A673 (cell line): ENCODE measurements at regions not wholly inside any gene's neighbourhood (a gene's known extent, or its start where the extent isn't known, plus 50 kb on each side); places are given as distances from the start of the nearest gene placed in this dataset.

Source experiments
- BruUV-seq: library from RNA; stranded (reverse); fragments of 400-500 nt; replicated peaks from 2 replicates; lab custom pipeline; 2021; lab: Mats Ljungman, UMichigan
- CTCF ChIA-PET: fragments of 300-600 bp; sonication (Branson Sonifier 250); formaldehyde crosslinking; loops from one replicate; lab custom pipeline; 2022; ENCODE audit warnings: antibody characterized with exemption; lab: Charles Lee
- POLR2A ChIA-PET: fragments of 300-600 bp; sonication (Branson Sonifier 250); formaldehyde crosslinking; loops from one replicate; lab custom pipeline; 2022; ENCODE audit warnings: antibody characterized with exemption; ENCODE audit not compliant: low non-redundant PET; lab: Charles Lee
- DNase-seq: peaks from one replicate; pipeline ENCODE4 v3.0.0-alpha.2; 2015; ENCODE audit warnings: low spot score
- H3K27ac ChIP-seq: fragments of 200-600 bp; sonication (generic); 2 replicates; pipeline ENCODE4 v1.5.1; 2016; ENCODE audit warnings: mixed run types, low read depth, mild to moderate bottlenecking, mixed read lengths, antibody characterized with exemption, low read length; ENCODE audit not compliant: poor library complexity, severe bottlenecking
- H3K27me3 ChIP-seq: fragments of 200-600 bp; sonication (generic); replicated peaks from 2 replicates; pipeline ENCODE4 v1.6.1; 2017; ENCODE audit warnings: mixed run types, low read depth, mild to moderate bottlenecking, mixed read lengths, antibody characterized with exemption, low read length; ENCODE audit not compliant: insufficient read depth, poor library complexity
- H3K36me3 ChIP-seq: fragments of 200-600 bp; sonication (generic); 2 replicates; pipeline ENCODE4 v1.6.1; 2016; ENCODE audit warnings: mixed run types, mild to moderate bottlenecking, mixed read lengths, antibody characterized with exemption, low read length; ENCODE audit not compliant: insufficient read depth, poor library complexity, severe bottlenecking
- H3K4me1 ChIP-seq: fragments of 200-600 bp; sonication (generic); 2 replicates; pipeline ENCODE4 v1.6.1; 2017; ENCODE audit warnings: mixed run types, mild to moderate bottlenecking, mixed read lengths, antibody characterized with exemption, low read length; ENCODE audit not compliant: insufficient read depth, poor library complexity, severe bottlenecking
- H3K4me3 ChIP-seq: fragments of 200-600 bp; sonication (generic); 2 replicates; pipeline ENCODE4 v1.5.1; 2016; ENCODE audit warnings: low read depth, mixed run types, mild to moderate bottlenecking, mixed read lengths, low read length; ENCODE audit not compliant: poor library complexity, severe bottlenecking
- H3K9me3 ChIP-seq: fragments of 200-600 bp; sonication (generic); 2 replicates; pipeline ENCODE4 v1.6.1; 2016; ENCODE audit warnings: mixed run types, low read depth, mild to moderate bottlenecking, mixed read lengths, antibody characterized with exemption, low read length; ENCODE audit not compliant: poor library complexity, severe bottlenecking
- CTCF ChIP-seq: fragments of 300-800, 200-600 bp; sonication (generic); conservative IDR thresholded peaks from 2 replicates; pipeline ENCODE4 v1.5.1; 2017; ENCODE audit warnings: low read depth, mild to moderate bottlenecking, antibody characterized with exemption, low read length, moderate library complexity, mixed read lengths
- EZH2 ChIP-seq: fragments of 200-600 bp; sonication (generic); IDR thresholded peaks from 2 replicates; pipeline ENCODE4 v1.6.1; 2017; ENCODE audit warnings: borderline replicate concordance, low read depth, mild to moderate bottlenecking, mixed read lengths, antibody characterized with exemption, low read length; ENCODE audit not compliant: poor library complexity, severe bottlenecking
- intact Hi-C: fragments of 100-400 bp; cut with micrococcal nuclease; formaldehyde crosslinking; loops from one replicate; pipeline ENCODE4 v1.10.0; 2022; ENCODE audit not compliant: unreplicated experiment

GRCh38 chr16:13291591-13292333 is 390.4 kb downstream of the SHISA9 start:
- H3K27me3 ChIP-seq, result no peaks in the 10 kb centered on the region
- ChIA-PET CTCF (no interaction called here), POLR2A (no interaction called here)
- H3K36me3 ChIP-seq, result no peaks in the 10 kb centered on the region
- DNase-seq, result no peak
- intact Hi-C loops, result no loop called here
- no peaks in the 10 kb centered on the region for H3K9me3 ChIP-seq
- no TSS peak for BruUV-seq
- H3K27ac ChIP-seq, result no peak overlapping the region
- H3K4me1 ChIP-seq, result no peaks in the 10 kb centered on the region
- H3K4me3 ChIP-seq, result no peak overlapping the region
- TF ChIP-seq CTCF, result no peak
- no peak for TF ChIP-seq EZH2

- DNase-seq, result no peak
- Histone ChIP-seq H3K27ac (no peak overlapping the region), H3K36me3 (no peaks in the 10 kb centered on the region), H3K9me3 (no peaks in the 10 kb centered on the region), H3K4me3 (no peak overlapping the region), H3K27me3 (no peaks in the 10 kb centered on the region), H3K4me1 (no peaks in the 10 kb centered on the region)
- ChIA-PET POLR2A (no interaction called here), CTCF (no interaction called here)
- no TSS peak for BruUV-seq
- TF ChIP-seq CTCF (no peak), EZH2 (no peak)
- intact Hi-C loops, result no loop called here
Observed at GRCh38 chr16:13296206-13296605, 394.8 kb downstream of the SHISA9 start.

- no peaks in the 10 kb centered on the region for H3K27me3 ChIP-seq
- no peak overlapping the region for H3K27ac ChIP-seq
- no TSS peak for BruUV-seq
- TF ChIP-seq EZH2 (no peak), CTCF (no peak)
- intact Hi-C loops, result no loop called here
- ChIA-PET POLR2A (no interaction called here), CTCF (no interaction called here)
- H3K36me3 ChIP-seq, result no peaks in the 10 kb centered on the region
- no peaks in the 10 kb centered on the region for H3K4me1 ChIP-seq
- no peak for DNase-seq
- H3K4me3 ChIP-seq, result no peak overlapping the region
- H3K9me3 ChIP-seq, result peaks cover 7% of the 10 kb centered on the region
Observed at GRCh38 chr16:13298666-13299065, 397.3 kb downstream of the SHISA9 start.
